ENCODE measurements at regions not wholly inside any gene's neighbourhood (a gene's known extent, or its start where the extent isn't known, plus 50 kb on each side); places are given as distances from the start of the nearest gene placed in this dataset.

DNA sequence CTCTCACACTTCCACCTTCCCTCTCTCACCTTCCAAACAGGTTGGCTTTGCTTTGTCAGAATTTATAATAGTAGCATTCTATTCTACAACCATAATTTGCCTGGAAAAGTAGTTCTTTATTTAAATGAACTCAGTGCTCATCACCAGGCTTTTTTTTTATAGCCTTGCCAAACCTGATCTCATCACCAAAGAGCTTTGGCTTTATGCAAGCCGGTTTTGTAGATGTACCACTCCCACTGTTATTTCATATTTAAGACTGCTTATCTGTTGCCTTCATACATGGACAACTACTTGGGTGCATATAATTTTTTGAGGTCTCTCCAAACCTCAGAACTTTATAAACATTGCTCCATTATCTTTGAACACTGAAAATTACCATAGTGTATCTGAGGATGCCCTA is 246.1 kb upstream of the PPP2R3A start:
- TF ChIP-seq POLR2AphosphoS5 (IDR thresholded peaks at IDR 0.05; ENCODE audit: low read depth, low read length), result no peak
- no peak for TF ChIP-seq POLR2A (IDR thresholded peaks at IDR 0.05; ENCODE audit: low read depth, low read length)
